Vagina (tissue), 2 donors: ENCODE measurements at regions not wholly inside any gene's neighbourhood (a gene's known extent, or its start where the extent isn't known, plus 50 kb on each side); places are given as distances from the start of the nearest gene placed in this dataset.

Source experiments
- POLR2A ChIP-seq, 2 donors: fragments of 450-650 bp; IDR thresholded peaks; one replicate each; pipeline ENCODE4 v1.6.1; 2017; ENCODE audit warnings: antibody characterized with exemption in 2 of 2, mild to moderate bottlenecking in 2 of 2, moderate library complexity in 2 of 2
- POLR2AphosphoS5 ChIP-seq, 2 donors: sonication (generic); formaldehyde crosslinking; IDR thresholded peaks; one replicate each; pipeline ENCODE4 v1.9.0; 2017; ENCODE audit warnings: antibody characterized with exemption in 2 of 2, mild to moderate bottlenecking in 2 of 2, low read depth in 1 of 2; ENCODE audit not compliant: insufficient read depth in 1 of 2
- TF ChIP-seq, protein P1 (sequence below), 3 experiments: fragments of 450-650 bp in 2 of 3; fragments of 200-600 bp in 1 of 3; sonication (generic) in 1 of 3; IDR thresholded peaks; one replicate each; pipeline ENCODE4 v1.5.1; 2017 to 2019; ENCODE audit warnings: antibody characterized with exemption in 3 of 3, mild to moderate bottlenecking in 2 of 3, moderate library complexity in 2 of 3

DNA sequence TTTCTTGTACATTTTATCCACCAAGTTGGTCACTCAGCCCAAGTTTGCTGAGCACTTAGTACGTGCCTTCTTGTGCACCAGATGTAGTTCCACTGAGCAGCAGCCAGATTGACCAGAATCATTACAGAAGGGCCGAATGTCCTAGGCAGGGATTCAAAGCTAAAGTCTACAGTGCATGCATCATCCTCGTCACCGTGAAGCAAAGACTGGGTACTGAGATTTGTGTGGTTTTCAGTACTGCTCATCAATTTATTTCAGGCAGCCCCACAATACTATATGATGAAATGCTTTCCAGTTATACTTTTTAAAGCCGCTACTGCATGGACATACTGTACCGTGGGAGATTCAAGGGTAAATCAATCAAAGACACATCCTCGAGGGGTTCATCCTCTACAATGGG lies 227.0 kb downstream of the ARRDC4 start:
- no peak for TF ChIP-seq POLR2AphosphoS5 (IDR thresholded peaks at IDR 0.05; ENCODE audit: insufficient read depth in 1 of 2, low read depth in 1 of 2)
- TF ChIP-seq, protein P1, sequence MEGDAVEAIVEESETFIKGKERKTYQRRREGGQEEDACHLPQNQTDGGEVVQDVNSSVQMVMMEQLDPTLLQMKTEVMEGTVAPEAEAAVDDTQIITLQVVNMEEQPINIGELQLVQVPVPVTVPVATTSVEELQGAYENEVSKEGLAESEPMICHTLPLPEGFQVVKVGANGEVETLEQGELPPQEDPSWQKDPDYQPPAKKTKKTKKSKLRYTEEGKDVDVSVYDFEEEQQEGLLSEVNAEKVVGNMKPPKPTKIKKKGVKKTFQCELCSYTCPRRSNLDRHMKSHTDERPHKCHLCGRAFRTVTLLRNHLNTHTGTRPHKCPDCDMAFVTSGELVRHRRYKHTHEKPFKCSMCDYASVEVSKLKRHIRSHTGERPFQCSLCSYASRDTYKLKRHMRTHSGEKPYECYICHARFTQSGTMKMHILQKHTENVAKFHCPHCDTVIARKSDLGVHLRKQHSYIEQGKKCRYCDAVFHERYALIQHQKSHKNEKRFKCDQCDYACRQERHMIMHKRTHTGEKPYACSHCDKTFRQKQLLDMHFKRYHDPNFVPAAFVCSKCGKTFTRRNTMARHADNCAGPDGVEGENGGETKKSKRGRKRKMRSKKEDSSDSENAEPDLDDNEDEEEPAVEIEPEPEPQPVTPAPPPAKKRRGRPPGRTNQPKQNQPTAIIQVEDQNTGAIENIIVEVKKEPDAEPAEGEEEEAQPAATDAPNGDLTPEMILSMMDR (IDR thresholded peaks at IDR 0.05), result no peak
- no peak for TF ChIP-seq POLR2A (IDR thresholded peaks at IDR 0.05)
